ENCODE measurements at regions not wholly inside any gene's neighbourhood (a gene's known extent, or its start where the extent isn't known, plus 50 kb on each side); places are given as distances from the start of the nearest gene placed in this dataset.

DNA sequence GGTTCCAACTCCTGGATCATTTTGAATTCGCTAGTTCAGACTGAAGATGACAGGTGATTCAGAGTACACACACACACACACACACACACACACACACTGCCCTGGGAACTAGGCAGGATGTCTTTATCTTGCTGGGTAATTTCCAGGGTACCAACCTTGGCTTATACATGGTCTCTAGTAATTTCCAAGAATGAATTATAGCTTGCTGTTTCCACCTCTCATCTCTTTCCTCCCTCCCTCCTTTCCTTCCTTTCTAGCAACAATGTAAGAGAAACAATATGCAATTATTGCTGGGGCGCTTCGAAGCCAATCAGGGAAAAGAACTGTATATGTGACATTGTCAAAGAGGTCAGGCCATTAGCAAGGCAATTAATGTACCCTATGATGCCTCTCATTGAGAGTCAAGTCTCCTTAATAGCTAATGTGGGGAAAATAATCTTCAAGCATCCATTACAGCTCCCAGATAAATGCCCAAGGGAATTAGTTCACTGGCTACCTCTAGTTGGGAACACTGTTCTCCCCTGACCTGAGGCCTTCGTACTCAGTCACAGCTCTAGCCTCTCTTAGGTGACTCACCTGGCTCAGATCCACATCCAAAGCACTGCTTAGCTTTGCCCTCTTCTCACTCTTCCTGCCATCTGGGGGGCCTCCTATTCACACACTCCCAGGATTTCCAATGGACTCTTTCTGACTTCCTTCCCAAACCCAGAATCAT, 311.5 kb downstream of the PPP1R2C start:
- H3K4me1 ChIP-seq: no peaks in the 10 kb centered on the region
- no peaks in the 10 kb centered on the region for H3K27me3 ChIP-seq
- FAIRE-seq (no peak), DNase-seq (no peak), ATAC-seq (no peak)
- H3K4me3 ChIP-seq: no peak overlapping the region
- no peak overlapping the region for H3K27ac ChIP-seq
- no peaks in the 10 kb centered on the region for H3K36me3 ChIP-seq
- H3K9me3 ChIP-seq: no peaks in the 10 kb centered on the region
- WGBS, 2 donors: 77 to 82% methylated on average over 4 of the region's 4 CpGs
- intact Hi-C loops (cut with DNase I): no loop called here
- TF ChIP-seq, protein P1, sequence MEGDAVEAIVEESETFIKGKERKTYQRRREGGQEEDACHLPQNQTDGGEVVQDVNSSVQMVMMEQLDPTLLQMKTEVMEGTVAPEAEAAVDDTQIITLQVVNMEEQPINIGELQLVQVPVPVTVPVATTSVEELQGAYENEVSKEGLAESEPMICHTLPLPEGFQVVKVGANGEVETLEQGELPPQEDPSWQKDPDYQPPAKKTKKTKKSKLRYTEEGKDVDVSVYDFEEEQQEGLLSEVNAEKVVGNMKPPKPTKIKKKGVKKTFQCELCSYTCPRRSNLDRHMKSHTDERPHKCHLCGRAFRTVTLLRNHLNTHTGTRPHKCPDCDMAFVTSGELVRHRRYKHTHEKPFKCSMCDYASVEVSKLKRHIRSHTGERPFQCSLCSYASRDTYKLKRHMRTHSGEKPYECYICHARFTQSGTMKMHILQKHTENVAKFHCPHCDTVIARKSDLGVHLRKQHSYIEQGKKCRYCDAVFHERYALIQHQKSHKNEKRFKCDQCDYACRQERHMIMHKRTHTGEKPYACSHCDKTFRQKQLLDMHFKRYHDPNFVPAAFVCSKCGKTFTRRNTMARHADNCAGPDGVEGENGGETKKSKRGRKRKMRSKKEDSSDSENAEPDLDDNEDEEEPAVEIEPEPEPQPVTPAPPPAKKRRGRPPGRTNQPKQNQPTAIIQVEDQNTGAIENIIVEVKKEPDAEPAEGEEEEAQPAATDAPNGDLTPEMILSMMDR (IDR thresholded peaks at IDR 0.05): no peak

DNA sequence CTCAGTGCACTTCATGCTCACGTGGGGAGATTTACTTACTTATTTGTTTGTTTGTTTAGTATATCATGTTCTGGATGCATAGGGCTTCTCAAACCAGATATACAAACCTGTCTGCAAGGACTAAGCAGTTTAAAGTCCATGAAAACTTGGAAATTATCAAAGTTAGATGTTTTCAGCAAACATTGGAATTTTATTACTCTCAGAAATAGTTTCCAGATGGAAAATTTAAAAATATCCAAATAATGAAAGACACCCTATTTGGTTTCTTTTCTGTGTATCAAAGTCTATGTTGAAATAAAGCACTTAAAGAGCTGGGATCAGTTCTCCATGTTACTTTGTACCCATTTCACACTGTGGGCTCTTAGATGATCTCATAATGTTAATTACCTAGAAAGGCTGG, 312.1 kb downstream of the PPP1R2C start:
- H3K36me3 ChIP-seq: no peaks in the 10 kb centered on the region
- no peaks in the 10 kb centered on the region for H3K9me3 ChIP-seq
- DNase-seq (no peak), FAIRE-seq (no peak), ATAC-seq (no peak)
- TF ChIP-seq, protein P1 (IDR thresholded peaks at IDR 0.05): no peak
- WGBS, 2 donors: 44 to 66% methylated on average over 1 of the region's 1 CpG
- no peaks in the 10 kb centered on the region for H3K27me3 ChIP-seq
- no peaks in the 10 kb centered on the region for H3K4me1 ChIP-seq
- H3K4me3 ChIP-seq: no peak overlapping the region
- intact Hi-C loops (cut with DNase I): no loop called here
- no peak overlapping the region for H3K27ac ChIP-seq

DNA sequence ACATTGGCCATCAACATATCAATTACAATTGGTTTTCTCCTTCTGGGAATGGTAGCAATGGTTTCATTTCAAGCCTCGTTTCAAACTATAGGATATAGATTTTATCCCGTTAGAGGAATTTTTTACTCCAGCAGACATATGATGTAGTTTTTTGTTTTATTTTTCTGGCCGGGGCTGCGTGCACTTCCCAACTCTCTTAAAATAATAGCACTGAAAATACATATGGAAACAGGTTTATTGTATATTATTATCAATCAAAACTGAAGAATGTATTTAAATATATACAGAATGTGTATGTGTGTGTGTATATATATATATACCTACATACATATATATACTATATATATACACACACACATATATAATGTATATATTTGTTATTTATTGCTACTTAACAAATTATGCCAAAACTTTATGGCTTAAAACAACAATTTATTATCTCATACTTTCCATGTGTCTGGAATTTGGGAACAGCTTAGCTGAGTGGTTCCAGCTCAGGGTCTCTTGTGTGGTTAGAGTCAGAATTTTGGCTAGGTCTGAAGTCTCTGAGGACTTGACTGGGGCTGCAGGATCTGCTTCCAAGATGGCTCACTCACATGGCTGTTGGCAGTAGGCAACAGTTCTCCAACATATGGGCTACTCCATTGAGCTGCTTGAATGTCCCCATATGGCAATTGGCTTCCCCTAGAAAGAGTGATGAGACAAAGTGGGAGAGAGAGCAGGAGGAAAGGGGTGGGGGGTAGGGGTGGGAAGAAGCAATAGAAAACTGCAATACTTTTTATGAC, 314.1 kb downstream of the PPP1R2C start:
- no peak overlapping the region for H3K27ac ChIP-seq
- no peak for DNase-seq
- no peaks in the 10 kb centered on the region for H3K27me3 ChIP-seq
- FAIRE-seq: no peak
- H3K9me3 ChIP-seq: no peaks in the 10 kb centered on the region
- ATAC-seq: no peak
- no peak overlapping the region for H3K4me3 ChIP-seq
- H3K4me1 ChIP-seq: no peaks in the 10 kb centered on the region
- intact Hi-C loops (cut with DNase I): no loop called here
- H3K36me3 ChIP-seq: no peaks in the 10 kb centered on the region
- WGBS, 2 donors: 69 to 88% methylated on average over 4 of the region's 4 CpGs
- TF ChIP-seq, protein P1 (IDR thresholded peaks at IDR 0.05): no peak

DNA sequence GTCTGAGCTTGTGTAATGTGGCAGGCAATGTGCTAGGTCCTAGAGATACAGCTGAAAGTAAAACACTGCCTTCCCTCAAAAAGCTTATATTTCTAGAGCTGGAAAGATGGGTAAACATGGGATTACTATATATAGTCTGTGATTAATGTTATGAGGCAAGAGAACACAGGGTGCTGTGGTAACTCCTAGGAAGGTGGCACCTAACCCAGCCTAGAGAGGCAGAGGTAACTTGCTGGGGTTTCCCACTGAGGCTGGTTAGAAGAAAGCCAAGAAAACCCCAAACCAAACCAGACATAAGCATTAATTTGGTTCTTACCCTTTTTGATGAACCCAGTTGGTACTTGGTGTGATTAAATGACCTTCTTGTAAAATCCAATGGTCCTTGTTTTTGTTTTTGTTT, 315.0 kb downstream of the PPP1R2C start:
- H3K9me3 ChIP-seq: no peaks in the 10 kb centered on the region
- intact Hi-C loops (cut with DNase I): no loop called here
- H3K4me1 ChIP-seq: no peaks in the 10 kb centered on the region
- ATAC-seq (no peak), DNase-seq (no peak), FAIRE-seq (no peak)
- H3K4me3 ChIP-seq: no peak overlapping the region
- H3K36me3 ChIP-seq: no peaks in the 10 kb centered on the region
- TF ChIP-seq, protein P1 (IDR thresholded peaks at IDR 0.05): no peak
- no peaks in the 10 kb centered on the region for H3K27me3 ChIP-seq
- no peak overlapping the region for H3K27ac ChIP-seq

DNA sequence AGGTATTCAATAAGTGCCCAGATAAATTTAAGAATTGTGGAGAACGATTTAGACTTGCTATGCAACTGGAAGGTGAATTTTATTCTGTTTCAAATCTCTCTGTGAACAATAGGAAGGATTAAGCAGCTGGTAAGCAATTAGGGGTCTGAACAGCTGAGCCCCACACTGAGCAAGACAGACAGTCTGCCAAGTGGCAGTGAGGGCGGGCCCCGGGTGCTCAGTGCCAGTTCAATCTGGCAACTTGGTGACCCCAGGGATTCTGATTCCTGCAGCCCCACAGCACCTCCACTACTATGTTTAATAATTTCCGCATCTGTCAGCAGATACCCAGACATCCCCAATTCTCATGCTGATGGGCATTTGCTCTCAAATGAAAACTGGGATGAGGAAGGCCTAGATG, 317.3 kb downstream of the PPP1R2C start:
- no peak for DNase-seq
- Histone ChIP-seq H3K27ac (no peak overlapping the region), H3K36me3 (no peaks in the 10 kb centered on the region), H3K4me1 (no peaks in the 10 kb centered on the region), H3K9me3 (no peaks in the 10 kb centered on the region), H3K4me3 (no peak overlapping the region), H3K27me3 (peaks cover 0 to 6% (median 0%) of the 10 kb centered on the region in 4 donors)
- ATAC-seq: no peak
- 79 to 91% methylated on average over 4 of the region's 4 CpGs for WGBS, 2 donors
- TF ChIP-seq, protein P1 (IDR thresholded peaks at IDR 0.05): no peak
- intact Hi-C loops (cut with DNase I): no loop called here
- FAIRE-seq: no peak

Measured in pancreas (tissue), 10 donors.